ENCODE measurements at regions not wholly inside any gene's neighbourhood (a gene's known extent, or its start where the extent isn't known, plus 50 kb on each side); places are given as distances from the start of the nearest gene placed in this dataset.
"Not testable (repeated sequence)": the region's sequence is repeated elsewhere in the genome, so short reads cannot be mapped to it uniquely, and the experiment has no call there.

DNA sequence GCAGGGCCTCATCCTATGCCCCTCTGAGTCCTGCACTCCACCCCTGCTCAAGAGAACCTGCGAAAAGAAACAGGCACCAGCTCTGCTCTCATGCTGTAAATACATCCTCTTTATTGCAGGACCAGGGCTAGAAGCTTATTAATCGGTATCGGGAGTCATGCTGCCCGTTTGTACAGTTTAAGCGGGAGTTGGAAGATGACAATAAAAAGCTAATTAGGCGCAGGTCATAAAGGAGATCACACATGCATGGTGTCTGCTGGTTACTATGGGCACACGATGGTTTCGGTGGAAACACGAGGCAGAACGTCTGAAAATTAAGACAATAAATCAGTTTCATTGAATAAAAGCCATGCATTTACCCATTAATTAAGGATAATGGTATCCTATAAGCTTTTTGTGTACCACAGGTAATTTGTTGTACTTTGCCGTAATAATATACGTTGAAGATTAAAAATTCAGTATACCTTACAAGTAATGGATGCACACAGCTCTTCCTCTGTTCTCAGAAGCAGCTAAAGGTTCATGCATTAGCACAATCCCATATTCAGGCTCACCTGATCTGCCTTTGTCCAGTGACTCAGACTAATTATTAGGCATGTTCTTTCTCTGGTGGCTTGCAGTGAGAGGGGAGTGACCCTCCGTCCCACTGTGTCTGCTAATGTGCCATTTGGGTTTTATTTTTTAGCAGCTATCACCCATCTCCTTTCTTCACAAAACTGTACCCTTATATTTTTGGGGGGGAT lies 406.0 kb downstream of the TSHZ3 start:
- no peak for DNase-seq (ENCODE audit: low spot score)

DNA sequence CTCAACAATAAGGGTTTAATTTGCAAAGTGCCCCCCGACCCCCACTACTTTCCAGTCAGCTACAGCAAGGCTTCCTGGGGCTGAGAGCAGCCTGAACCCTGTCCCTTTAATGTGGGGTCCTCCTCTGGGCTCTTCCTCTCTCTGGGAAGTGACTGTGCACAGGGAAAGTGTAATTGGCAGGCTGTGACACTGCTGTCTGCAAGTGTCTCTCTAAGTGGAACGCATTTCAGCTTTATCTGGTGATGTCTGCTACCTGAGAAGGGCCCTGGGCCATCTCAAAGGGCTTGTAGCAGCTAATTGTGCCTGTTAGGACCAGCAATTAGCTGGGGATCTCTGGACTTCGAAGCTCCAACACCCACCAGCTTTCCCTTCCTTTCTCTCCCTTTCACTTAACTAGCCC lies 406.6 kb downstream of the TSHZ3 start:
- DNase-seq (ENCODE audit: low spot score): no peak

DNA sequence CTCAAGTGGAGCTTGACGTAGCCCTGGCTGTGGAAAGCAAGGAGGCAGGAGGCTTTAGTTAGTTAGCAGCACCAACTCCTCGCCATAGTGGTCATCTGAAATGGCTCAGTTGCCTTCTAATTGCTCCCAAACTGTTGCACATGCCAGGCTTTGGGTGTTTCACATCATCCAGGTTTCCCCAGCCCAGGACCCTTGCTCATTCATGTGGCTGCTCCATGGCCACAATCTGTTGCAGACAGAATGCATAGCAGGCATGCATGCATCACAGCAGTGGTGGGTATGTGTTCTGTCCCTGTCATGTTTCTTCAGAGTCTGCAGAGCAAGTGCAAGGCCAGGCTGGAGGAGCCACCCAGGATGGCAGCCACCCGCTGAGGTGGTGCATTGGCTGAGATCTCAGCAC lies 407.6 kb downstream of the TSHZ3 start:
- no peak for DNase-seq (ENCODE audit: low spot score)

DNA sequence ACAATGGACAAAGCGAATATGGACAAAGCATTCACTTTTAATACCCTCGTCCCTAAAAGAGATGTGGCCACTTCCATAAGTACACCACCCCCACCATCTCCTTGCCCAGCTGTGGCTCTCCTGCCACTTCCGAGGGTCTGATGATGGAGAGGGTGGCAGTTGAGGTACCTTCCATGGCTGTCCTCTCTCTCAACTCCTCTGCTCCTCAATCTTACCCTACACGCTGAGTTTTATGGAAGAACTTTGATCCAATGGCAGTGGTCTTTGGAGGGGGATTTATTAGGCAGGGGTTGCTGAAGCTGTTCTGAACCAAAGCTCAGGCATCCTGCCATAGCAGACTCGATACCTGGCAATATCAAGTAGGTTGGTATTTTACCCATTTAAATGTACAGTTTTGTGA lies 413.0 kb downstream of the TSHZ3 start:
- no peak for DNase-seq (ENCODE audit: low spot score)

DNA sequence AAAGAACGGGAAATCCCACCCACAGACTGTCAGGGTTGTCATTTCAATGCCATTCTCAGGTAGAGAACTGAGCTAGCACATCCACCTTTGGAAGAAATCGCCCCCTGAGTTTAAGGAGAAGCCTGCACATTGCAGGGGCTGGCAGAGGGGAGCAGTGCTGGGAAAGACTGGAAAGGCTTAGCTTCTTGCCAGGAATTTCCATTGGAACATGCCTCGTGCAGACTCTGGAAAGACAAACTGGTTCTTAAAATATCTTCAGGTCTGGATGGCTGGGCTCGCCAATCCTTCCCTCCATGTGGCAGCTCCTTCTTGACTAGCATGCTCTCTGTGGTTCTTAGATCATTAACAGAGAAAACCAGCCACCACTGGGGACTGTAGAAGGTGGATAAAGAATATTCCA lies 414.1 kb downstream of the TSHZ3 start:
- no peak for DNase-seq (ENCODE audit: low spot score)

DNA sequence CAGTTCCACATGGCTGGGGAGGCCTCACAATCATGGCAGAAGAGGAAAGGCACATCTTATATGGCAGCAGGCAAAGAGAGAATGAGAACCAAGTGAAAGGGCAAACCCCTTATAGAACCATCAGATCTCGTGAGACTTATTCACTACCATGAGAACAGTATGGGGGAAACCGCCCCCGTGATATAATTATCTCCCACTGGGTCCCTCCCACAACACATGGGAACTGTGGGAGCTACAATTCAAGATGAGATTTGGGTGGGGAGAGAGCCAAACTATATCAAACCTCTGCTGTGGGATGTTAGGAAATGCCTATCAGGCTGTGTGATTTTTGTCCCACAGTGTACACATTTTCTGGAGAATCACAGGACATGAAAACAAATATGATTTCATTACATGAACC lies 415.8 kb downstream of the TSHZ3 start:
- not testable (repeated sequence) for DNase-seq (ENCODE audit: low spot score)

DNA sequence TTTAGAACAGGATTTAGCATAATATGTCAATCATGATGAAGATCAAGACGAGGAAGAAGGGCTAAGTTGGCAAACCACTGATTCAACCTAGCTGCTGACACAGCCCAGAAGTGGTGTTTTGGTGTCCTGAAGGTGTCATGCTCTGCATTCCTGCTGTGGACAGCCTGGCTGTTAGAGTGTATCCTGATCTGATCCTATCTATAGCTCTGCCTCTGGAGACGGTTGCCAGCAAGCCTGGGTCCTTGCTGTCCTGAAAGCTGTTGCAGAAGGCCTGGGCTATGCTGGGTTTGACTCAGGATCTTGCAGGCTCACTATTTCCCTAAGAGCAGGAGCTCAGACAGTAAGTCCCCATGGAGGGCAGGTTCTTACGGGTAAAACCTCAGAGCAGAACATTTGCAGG lies 416.4 kb downstream of the TSHZ3 start:
- DNase-seq (ENCODE audit: low spot score): no peak

DNA sequence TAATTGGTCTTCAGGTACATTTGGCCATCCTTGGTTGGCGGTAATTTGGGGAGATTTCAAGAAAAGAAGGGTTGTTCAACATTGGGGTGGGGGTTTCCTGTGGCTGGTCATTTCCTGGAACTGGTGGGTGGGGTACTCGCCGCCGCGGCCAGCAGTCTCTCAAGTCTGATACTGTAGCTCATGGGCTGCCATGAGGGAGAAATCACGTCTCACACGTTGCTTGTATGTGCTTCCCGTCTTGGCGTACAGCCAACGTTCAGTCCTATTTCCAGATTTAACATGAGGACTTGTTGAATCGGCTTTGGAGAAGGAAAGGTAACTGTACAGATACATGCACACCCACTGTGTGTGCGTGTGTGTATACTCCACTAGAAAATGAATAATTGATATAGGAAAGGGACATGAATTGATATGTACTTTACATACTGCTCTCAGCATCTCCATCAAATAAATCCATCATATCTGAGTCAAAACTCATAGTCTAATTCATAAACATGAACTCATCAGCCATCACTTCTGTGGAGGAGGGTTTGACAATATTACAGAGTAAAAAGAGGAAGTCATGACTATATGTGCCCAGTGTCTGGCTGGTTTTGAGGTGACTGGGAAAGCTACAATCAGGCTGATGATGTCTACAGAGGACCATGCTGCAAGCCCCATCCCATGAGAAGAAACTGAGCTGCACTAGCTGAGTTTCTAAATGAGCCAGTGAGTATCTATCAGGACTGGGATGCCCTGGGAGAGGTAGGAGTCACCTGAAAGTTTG lies 418.1 kb downstream of the TSHZ3 start:
- DNase-seq (ENCODE audit: low spot score): no peak

DNA sequence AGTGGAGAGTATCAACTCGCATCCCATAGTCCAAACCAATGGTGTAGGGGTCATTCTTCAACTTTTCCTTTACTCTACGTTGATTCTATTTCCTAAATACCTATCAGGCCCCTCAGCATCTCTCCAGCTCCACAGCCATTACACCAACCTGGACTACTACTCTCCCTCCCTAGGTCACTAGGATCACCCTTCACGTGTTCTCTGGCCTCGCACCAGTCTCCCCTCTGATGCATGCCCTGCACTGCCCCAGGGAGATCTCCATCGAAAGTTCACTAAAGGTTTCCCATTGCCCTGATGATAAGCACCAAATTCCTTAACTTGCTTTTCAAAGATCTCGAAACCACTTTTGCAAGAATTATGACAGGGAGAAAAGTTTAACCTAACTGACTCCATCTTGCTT lies 421.5 kb downstream of the TSHZ3 start:
- DNase-seq (ENCODE audit: low spot score): no peak

DNA sequence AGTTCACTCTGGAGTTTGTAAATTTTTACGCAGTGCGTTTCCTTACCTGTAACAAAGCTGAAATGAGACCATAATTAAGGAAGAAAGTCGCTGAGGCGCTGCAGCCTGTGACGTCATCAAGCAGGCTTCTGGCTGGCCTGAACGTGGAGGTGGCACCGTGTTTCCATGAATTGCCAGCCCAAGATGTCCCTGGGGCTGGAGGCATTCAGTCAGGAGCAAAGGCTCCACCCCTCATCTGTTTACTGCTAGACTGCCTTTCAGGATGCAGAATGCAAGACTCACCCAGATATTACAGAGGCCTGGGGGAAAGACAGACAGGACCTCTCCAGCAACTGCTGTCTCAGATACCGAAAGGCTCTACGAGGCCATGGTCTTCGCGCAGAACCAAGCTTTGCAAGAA lies 424.6 kb downstream of the TSHZ3 start:
- no peak for DNase-seq (ENCODE audit: low spot score)

DNA sequence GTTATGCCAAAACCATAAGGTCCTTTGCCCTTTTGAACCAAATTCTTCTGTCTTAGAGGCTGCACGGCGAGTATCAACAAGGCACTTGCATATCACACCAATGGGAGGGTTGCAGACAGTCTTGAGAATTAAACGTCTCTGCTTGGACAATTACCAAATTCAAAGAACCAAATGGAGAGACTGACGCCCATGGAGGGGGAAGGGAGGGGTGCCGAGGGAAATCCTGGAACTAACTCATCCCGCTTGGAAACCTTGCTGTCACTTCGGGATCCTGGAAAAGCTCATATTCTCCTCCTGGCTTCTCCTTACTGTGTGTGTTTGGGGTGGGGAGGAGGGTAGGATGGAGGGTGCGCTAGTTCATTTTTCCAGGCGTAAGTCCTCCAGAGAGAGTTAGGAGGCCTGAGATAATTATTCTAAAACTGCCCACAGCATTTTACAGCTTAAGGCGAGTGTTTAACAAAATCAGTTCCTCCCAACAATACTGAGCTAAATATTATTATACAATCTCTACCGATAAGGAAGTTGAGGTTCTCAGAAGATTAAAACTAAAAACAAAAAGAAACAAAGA lies 425.1 kb downstream of the TSHZ3 start:
- DNase-seq (ENCODE audit: low spot score): no peak

DNA sequence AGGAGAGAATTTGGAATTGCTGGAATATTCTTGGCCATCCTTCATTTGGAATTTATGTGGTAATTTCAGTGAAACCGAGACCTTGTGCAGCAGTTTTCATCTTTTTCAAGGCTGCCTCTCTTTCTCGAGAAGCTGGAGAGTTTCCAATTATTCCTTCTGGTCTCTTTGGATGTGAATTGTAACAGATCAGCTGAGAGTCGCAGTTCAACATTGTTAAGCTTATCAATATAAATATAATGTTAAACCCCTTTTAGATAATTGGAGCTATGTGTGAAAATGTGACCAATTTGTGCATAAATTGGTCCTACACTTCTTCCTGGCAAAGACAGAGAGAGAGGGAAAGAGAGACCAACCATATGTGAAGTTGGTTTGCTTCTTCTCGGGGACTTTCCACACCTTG lies 425.6 kb downstream of the TSHZ3 start:
- DNase-seq (ENCODE audit: low spot score): no peak

DNA sequence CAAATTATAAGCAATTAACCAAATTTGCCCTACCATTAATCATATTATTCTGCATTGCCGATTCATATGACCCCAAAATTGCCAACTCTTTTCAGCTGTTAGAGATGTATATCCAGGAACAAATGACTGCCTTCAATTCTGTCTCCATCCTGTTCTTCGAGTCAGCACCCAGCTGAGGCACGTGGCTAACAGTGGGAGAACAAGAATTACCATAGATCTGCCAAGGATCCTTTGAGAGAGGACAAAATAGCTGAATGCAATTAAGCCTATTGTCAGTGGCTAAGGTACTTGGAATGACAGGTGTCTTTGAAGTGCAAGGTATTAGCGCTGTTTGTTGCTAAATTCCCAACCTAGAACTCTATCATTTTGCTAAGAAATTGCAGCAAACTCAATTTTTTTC lies 426.1 kb downstream of the TSHZ3 start:
- no peak for DNase-seq (ENCODE audit: low spot score)

DNA sequence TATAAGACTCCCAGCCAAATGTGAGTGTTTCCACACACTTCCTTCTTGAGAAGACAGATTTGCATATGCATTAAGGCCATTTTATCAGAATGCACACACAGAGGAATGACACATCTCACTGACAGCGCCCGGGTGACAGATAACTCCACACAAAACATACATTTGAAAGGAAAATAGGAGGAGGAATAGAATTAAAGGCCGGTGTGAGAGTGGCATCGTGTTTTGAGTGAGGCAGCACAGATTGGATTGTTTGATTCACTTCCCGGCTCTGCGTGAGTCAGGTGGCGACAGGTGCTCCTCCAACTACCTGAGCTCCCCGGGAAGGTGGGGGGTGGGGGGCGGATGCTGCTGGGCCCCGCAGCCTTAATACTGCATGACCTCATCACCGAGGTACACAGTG lies 429.0 kb downstream of the TSHZ3 start:
- no peak for DNase-seq (ENCODE audit: low spot score)

DNA sequence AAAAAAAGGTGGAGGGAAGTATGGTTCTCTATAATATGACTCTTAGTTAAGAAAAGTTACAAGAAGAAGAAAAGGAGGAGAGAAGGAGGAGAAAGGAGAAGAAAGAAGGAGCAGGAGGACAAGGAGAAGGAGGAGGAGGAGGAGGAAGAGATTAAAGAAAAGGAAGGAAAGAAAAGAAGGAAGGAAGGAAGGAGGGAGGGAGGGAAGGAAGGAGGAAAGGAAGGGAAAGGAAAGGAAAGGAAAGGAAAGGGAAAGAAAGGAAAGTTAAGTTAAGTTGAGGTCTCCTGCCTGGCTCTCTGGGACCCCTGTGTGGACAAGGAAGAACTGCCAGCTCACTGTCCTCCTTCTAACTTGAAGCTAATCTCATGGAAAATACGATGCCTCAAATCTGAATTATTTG lies 429.5 kb downstream of the TSHZ3 start:
- no peak for DNase-seq (ENCODE audit: low spot score)

DNA sequence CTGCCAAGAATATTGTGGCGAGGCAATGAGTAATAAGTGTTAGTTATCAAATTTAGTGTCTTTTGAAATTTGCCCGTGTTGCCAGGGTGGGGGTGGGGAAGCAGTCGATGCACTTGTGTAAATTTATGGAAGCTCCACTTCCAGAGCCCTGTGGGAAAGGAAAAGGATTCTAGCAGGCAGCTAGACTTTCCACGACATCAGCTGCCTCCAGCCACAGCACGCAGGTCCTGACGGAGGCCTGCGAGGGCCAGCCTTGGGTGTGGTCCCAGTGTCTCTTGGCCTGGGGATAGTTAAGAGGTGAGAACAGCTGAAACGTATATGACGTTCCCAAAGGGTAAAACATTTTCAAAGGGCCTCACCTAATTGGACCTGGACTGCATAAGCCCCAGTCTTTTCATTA lies 433.0 kb downstream of the TSHZ3 start:
- no peak for DNase-seq (ENCODE audit: low spot score)

DNA sequence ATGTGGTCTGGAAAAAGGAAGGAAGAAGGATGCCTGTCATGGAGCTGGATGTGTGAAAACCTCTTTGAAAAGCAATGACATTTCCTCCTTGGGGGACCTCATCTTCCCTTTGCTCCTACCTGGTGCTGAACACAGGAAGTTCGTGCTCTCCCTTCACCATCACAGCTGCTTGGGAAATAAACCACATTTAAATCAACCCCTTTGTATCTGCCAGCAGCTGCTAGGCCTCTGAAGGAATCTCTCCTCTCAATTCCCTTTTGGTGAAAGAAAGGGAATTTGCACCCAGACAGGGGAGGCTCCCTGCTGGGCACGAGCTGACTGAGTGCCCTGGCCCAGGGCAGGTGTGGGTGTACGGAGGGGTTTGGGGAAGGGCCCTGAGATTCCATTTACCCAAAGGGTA lies 437.7 kb downstream of the TSHZ3 start:
- no peak for DNase-seq (ENCODE audit: low spot score)

DNA sequence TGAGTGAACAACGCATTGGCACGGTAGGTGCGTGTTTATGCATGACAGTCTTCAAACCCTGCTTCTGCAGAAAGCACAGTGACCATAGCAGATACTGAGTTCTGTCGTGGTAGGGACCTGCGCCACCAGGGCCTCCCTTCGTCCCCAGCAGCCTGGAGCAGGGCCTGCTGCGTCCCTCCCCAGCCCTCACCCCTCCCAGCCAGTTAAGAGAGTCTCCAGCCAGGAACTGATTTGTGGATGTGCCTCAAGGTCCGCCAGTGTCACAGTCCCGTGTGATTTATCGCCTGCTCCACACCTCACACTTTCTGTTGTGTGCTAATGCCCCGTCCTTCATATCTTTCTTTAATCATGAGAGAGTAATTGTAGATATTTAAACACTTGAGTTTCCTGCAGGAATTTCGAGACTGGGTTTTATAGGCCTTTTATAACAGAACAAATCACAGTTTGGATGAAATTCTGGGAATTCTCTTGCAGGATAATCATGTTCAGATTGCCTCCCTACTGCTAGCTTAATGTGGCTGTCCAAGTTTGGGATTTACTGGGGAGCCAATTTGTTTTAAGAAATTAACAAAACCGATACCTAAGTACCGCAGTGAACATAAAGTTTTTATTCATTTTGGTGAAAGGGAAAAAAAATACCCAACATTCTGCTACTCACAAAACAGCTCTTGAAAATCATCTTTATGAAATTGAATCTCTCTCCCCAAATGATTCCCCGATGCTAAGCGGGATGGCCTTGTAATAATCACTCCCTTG lies 438.6 kb downstream of the TSHZ3 start:
- DNase-seq (ENCODE audit: low spot score): no peak

DNA sequence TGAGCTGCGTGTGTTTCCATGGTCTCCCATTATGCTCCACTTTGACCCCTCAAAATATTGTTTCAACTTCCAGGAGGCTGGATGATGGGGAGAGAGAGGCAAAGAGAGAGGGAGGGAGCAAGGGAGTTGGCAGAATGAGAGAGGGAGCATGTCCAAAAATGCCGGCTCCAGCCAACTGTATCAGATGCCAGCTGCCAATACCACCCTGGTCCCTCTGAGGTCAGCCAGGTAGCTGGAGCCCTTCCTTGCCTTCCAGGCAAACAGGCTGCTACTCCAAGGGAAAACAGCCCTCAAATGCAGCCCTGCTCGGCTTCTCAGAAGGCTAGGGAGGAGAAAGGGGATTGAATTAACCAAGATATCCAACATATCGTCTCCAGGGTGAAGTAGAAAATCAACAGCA lies 440.0 kb downstream of the TSHZ3 start:
- no peak for DNase-seq (ENCODE audit: low spot score)

DNA sequence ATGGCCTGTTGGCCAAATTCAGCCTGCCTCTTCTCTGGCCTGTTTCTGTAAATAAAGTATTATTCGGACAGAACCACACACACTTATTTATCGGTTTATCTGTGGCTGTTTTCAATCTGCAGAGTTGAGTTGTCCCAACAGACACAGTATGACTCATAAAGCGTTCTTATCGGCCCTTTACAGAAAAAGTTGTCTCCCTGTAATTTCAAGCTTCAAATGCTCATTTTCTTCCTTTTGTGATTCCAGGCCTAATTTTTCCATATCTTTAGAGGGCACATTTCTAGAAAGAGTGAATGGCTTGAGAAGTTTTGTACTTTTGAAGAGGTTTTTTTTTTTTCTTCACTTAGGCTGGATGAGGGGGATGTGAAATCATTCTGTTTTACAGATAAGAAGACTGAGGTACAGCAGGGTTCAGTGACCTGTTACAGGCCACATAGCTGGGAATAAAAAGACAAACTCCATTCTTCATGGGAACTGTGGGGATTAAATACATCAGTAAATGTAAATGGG lies 440.9 kb downstream of the TSHZ3 start:
- DNase-seq (ENCODE audit: low spot score): no peak

DNA sequence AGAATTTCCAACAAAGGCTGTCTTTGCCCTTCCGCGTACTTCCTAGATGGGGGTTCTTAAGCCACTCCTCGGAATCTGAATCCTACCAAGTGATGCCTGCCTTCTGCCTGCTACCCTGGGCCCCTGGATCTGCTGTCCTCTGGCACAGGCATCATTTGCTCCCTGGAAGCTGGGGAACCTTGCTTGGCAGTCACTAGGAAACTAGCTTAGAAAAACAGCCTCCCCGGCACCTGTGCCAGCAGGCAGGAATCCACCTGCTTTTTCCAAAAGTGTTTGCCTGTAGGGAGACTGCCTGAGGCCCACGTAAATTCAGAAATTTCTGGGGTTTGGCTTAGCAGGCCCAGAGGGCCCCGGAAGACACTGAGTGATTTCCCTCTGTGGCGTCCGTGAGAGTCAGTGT lies 442.4 kb downstream of the TSHZ3 start:
- no peak for DNase-seq (ENCODE audit: low spot score)

DNA sequence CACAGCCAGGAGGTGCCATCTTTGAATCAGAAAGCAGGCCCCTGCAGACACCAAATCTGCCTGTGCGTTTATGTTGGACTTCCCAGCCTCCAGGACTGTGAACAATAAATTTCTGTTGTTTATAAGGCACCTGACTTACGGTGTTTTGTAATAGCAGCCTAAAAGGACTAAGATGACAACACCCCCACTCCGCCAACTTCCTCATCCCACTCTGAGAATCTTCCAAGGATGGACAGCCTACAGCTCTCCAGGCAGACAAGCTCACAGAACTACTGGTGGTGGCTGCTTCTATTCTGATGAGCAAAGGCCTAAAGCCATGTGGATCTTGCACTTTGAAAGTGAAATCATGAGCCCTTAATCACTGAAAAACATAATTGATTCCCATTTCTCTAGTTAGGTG lies 449.2 kb downstream of the TSHZ3 start:
- no peak for DNase-seq (ENCODE audit: low spot score)
